Activated naive CD8-positive, alpha-beta T cell (primary cell): ENCODE measurements at regions not wholly inside any gene's neighbourhood (a gene's known extent, or its start where the extent isn't known, plus 50 kb on each side); places are given as distances from the start of the nearest gene placed in this dataset.

ENCODE experiments used
- H3K27ac Mint-ChIP-seq: one replicate; pipeline ENCODE4 v1.8.0; 2021; ENCODE audit warnings: mixed read lengths
- H3K27me3 Mint-ChIP-seq: one replicate; pipeline ENCODE4 v1.8.0; 2021; ENCODE audit warnings: mixed read lengths
- H3K36me3 Mint-ChIP-seq: one replicate; pipeline ENCODE4 v1.8.0; 2021; ENCODE audit warnings: mixed read lengths
- H3K4me1 Mint-ChIP-seq: one replicate; pipeline ENCODE4 v1.8.0; 2021; ENCODE audit warnings: low read depth, mixed read lengths
- H3K4me3 Mint-ChIP-seq: one replicate; pipeline ENCODE4 v1.8.0; 2021; ENCODE audit warnings: mild to moderate bottlenecking, mixed read lengths
- H3K9me3 Mint-ChIP-seq: one replicate; pipeline ENCODE4 v1.8.0; 2021; ENCODE audit warnings: low read depth, mixed read lengths

- Mint-ChIP-seq H3K9me3 (no peaks in the 10 kb centered on the region), H3K27me3 (no peaks in the 10 kb centered on the region), H3K27ac (no peak overlapping the region), H3K36me3 (no peaks in the 10 kb centered on the region), H3K4me3 (no peak overlapping the region), H3K4me1 (no peaks in the 10 kb centered on the region)
Observed at GRCh38 chr16:85288869-85289660, 176.8 kb upstream of the CIBAR2 start.

GRCh38 chr16:85289760-85290625 lies 177.7 kb upstream of the CIBAR2 start:
- H3K27ac Mint-ChIP-seq: no peak overlapping the region
- H3K36me3 Mint-ChIP-seq: no peaks in the 10 kb centered on the region
- no peaks in the 10 kb centered on the region for H3K27me3 Mint-ChIP-seq
- no peaks in the 10 kb centered on the region for H3K9me3 Mint-ChIP-seq
- no peaks in the 10 kb centered on the region for H3K4me1 Mint-ChIP-seq
- no peak overlapping the region for H3K4me3 Mint-ChIP-seq

GRCh38 chr16:85290626-85291301 lies 178.5 kb upstream of the CIBAR2 start:
- no peak overlapping the region for H3K4me3 Mint-ChIP-seq
- H3K27me3 Mint-ChIP-seq: no peaks in the 10 kb centered on the region
- H3K36me3 Mint-ChIP-seq: no peaks in the 10 kb centered on the region
- H3K27ac Mint-ChIP-seq: no peak overlapping the region
- H3K9me3 Mint-ChIP-seq: no peaks in the 10 kb centered on the region
- H3K4me1 Mint-ChIP-seq: no peaks in the 10 kb centered on the region

- no peak overlapping the region for H3K27ac Mint-ChIP-seq
- H3K4me3 Mint-ChIP-seq: no peak overlapping the region
- no peaks in the 10 kb centered on the region for H3K4me1 Mint-ChIP-seq
- no peaks in the 10 kb centered on the region for H3K9me3 Mint-ChIP-seq
- H3K27me3 Mint-ChIP-seq: no peaks in the 10 kb centered on the region
- H3K36me3 Mint-ChIP-seq: no peaks in the 10 kb centered on the region
Observed at GRCh38 chr16:85291302-85292148, 179.3 kb upstream of the CIBAR2 start.

GRCh38 chr16:85293458-85293857 lies 181.2 kb upstream of the CIBAR2 start:
- no peaks in the 10 kb centered on the region for H3K9me3 Mint-ChIP-seq
- H3K4me1 Mint-ChIP-seq: peaks cover 2% of the 10 kb centered on the region
- no peak overlapping the region for H3K27ac Mint-ChIP-seq
- H3K36me3 Mint-ChIP-seq: no peaks in the 10 kb centered on the region
- no peak overlapping the region for H3K4me3 Mint-ChIP-seq
- H3K27me3 Mint-ChIP-seq: no peaks in the 10 kb centered on the region

- no peak overlapping the region for H3K27ac Mint-ChIP-seq
- H3K36me3 Mint-ChIP-seq: no peaks in the 10 kb centered on the region
- H3K27me3 Mint-ChIP-seq: no peaks in the 10 kb centered on the region
- peaks cover 2% of the 10 kb centered on the region for H3K4me1 Mint-ChIP-seq
- no peak overlapping the region for H3K4me3 Mint-ChIP-seq
- H3K9me3 Mint-ChIP-seq: no peaks in the 10 kb centered on the region
Observed at GRCh38 chr16:85293904-85294642, 181.8 kb upstream of the CIBAR2 start.

- Mint-ChIP-seq H3K36me3 (no peaks in the 10 kb centered on the region), H3K27me3 (no peaks in the 10 kb centered on the region), H3K27ac (no peak overlapping the region), H3K4me3 (no peak overlapping the region), H3K9me3 (no peaks in the 10 kb centered on the region), H3K4me1 (peaks cover 2% of the 10 kb centered on the region)
Observed at GRCh38 chr16:85294810-85295508, 182.7 kb upstream of the CIBAR2 start.

GRCh38 chr16:85296859-85297660 lies 184.8 kb upstream of the CIBAR2 start:
- Mint-ChIP-seq H3K36me3 (no peaks in the 10 kb centered on the region), H3K4me1 (peaks cover 2% of the 10 kb centered on the region), H3K27ac (no peak overlapping the region), H3K9me3 (no peaks in the 10 kb centered on the region), H3K27me3 (no peaks in the 10 kb centered on the region), H3K4me3 (no peak overlapping the region)

GRCh38 chr16:85297881-85298280 lies 185.6 kb upstream of the CIBAR2 start:
- H3K4me3 Mint-ChIP-seq: no peak overlapping the region
- H3K27ac Mint-ChIP-seq: no peak overlapping the region
- H3K9me3 Mint-ChIP-seq: no peaks in the 10 kb centered on the region
- H3K4me1 Mint-ChIP-seq: peaks cover 2% of the 10 kb centered on the region
- H3K36me3 Mint-ChIP-seq: no peaks in the 10 kb centered on the region
- H3K27me3 Mint-ChIP-seq: no peaks in the 10 kb centered on the region

- Mint-ChIP-seq H3K9me3 (no peaks in the 10 kb centered on the region), H3K27me3 (no peaks in the 10 kb centered on the region), H3K4me3 (no peak overlapping the region), H3K4me1 (peaks cover 10% of the 10 kb centered on the region), H3K36me3 (no peaks in the 10 kb centered on the region), H3K27ac (no peak overlapping the region)
Observed at GRCh38 chr16:85300406-85300968, 188.2 kb upstream of the CIBAR2 start.

GRCh38 chr16:85301231-85301630 lies 189.0 kb upstream of the CIBAR2 start:
- Mint-ChIP-seq H3K4me3 (no peak overlapping the region), H3K27me3 (no peaks in the 10 kb centered on the region), H3K36me3 (no peaks in the 10 kb centered on the region), H3K9me3 (no peaks in the 10 kb centered on the region), H3K4me1 (peaks cover 16% of the 10 kb centered on the region), H3K27ac (no peak overlapping the region)

GRCh38 chr16:85302018-85302847 lies 190.0 kb upstream of the CIBAR2 start:
- Mint-ChIP-seq H3K9me3 (no peaks in the 10 kb centered on the region), H3K27ac (no peak overlapping the region), H3K27me3 (no peaks in the 10 kb centered on the region), H3K4me1 (peaks cover 20% of the 10 kb centered on the region), H3K4me3 (no peak overlapping the region), H3K36me3 (no peaks in the 10 kb centered on the region)
